ENCODE measurements at regions not wholly inside any gene's neighbourhood (a gene's known extent, or its start where the extent isn't known, plus 50 kb on each side); places are given as distances from the start of the nearest gene placed in this dataset.

- TF ChIP-seq CTCF (conservative IDR thresholded peaks at IDR 0.05), result no peak
- H3K27ac ChIP-seq, result no peak overlapping the region
Observed at GRCh38 chr10:109744020-109744419, 179.3 kb downstream of the XPNPEP1 start.

GRCh38 chr10:109743574-109743973, 179.7 kb downstream of the XPNPEP1 start:
- TF ChIP-seq CTCF (conservative IDR thresholded peaks at IDR 0.05), result no peak
- no peak overlapping the region for H3K27ac ChIP-seq

GRCh38 chr10:109743146-109743545, 180.2 kb downstream of the XPNPEP1 start:
- no peak for TF ChIP-seq CTCF (conservative IDR thresholded peaks at IDR 0.05)
- no peak overlapping the region for H3K27ac ChIP-seq

- no peak overlapping the region for H3K27ac ChIP-seq
- no peak for TF ChIP-seq CTCF (conservative IDR thresholded peaks at IDR 0.05)
Observed at GRCh38 chr10:109741712-109742111, 181.6 kb downstream of the XPNPEP1 start.

- no peak for TF ChIP-seq CTCF (conservative IDR thresholded peaks at IDR 0.05)
- H3K27ac ChIP-seq, result no peak overlapping the region
Observed at GRCh38 chr10:109740436-109740835, 182.9 kb downstream of the XPNPEP1 start.

- no peak for TF ChIP-seq CTCF (conservative IDR thresholded peaks at IDR 0.05)
- no peak overlapping the region for H3K27ac ChIP-seq
Observed at GRCh38 chr10:109737626-109738025, 185.7 kb downstream of the XPNPEP1 start.

- no peak for TF ChIP-seq CTCF (conservative IDR thresholded peaks at IDR 0.05)
- H3K27ac ChIP-seq, result no peak overlapping the region
Observed at GRCh38 chr10:109737009-109737408, 186.3 kb downstream of the XPNPEP1 start.

GRCh38 chr10:109735776-109736175, 187.5 kb downstream of the XPNPEP1 start:
- H3K27ac ChIP-seq, result no peak overlapping the region
- TF ChIP-seq CTCF (conservative IDR thresholded peaks at IDR 0.05), result no peak

All from VCaP (cell line).